ENCODE measurements at regions not wholly inside any gene's neighbourhood (a gene's known extent, or its start where the extent isn't known, plus 50 kb on each side); places are given as distances from the start of the nearest gene placed in this dataset.

DNA sequence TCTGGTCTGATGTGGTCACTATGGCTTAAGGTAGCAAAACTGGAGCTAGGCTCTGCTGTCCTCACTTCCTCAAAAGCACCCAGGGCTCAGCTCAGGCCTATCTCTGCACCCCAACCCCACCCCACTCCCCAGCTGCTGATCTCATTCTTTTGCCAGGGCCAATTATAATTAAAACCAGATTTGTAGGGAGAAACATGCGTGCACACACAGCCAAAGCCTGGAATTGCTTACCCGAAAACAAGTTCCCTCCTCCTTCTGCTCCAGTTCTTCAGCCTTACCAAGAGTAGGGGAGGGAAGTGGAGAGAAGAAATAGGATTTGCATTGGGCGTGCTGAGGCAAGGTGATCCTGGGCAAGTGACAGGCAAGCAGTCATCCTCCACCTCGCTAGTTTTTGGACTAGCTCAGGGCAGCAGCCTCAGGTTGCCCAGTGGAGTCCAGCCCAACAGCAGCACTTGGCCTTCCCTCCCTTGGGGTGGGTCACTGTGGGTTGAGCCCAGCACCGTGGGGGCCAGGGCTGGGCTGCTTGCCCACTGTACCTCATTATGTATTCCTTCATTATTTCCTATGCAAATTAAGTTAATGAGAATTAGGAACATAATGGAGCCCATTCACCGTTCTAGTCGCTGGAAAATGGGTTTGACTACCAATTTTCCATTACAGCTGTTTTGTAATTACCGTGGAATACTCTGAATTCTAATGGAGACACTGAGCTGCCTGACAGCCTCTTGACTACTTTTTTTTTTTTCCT lies 199.1 kb upstream of the CELF4 start:
- no peak overlapping the region for H3K27ac ChIP-seq
- no peak for DNase-seq (ENCODE audit: low read depth in 1 of 2, low spot score in 2 of 2)
- no peaks in the 10 kb centered on the region for H3K4me1 ChIP-seq (replicated peaks)
- no peaks in the 10 kb centered on the region; the same call in none of the 2 replicates for H3K9me3 ChIP-seq (replicated peaks)
- H3K27me3 ChIP-seq (replicated peaks) = no peaks in the 10 kb centered on the region
- H3K4me3 ChIP-seq = no peak overlapping the region
- H3K36me3 ChIP-seq = no peaks in the 10 kb centered on the region

DNA sequence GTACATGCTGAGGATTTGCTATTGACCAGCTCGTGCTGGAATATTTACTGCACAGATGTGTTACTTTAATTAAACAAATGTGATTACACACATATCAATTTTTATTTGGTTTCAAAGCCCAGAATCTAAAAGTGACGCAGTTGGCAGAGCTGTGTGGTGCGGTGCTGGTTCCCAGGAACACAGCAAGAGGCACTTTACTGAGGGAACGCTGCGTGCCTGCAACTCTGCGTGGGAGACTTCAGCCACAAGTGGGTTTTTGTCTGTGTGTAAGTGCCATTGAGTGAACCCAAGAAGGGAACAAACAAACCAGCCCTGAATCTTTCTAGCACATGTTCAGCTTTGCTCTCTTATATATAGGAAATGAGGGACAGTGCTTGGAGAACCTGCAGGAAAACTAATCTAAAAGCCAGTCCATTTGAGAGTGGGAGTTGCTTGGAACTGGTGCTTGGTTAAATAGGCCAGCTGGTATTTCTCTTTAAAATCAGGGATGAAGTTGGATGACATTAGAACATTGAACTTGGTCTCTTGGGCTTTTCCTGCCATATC lies 196.6 kb upstream of the CELF4 start:
- H3K4me3 ChIP-seq = no peak overlapping the region
- H3K4me1 ChIP-seq (replicated peaks) = no peaks in the 10 kb centered on the region
- H3K27ac ChIP-seq = no peak overlapping the region
- no peaks in the 10 kb centered on the region; the same call in none of the 2 replicates for H3K9me3 ChIP-seq (replicated peaks)
- no peak for DNase-seq (ENCODE audit: low read depth in 1 of 2, low spot score in 2 of 2)
- no peaks in the 10 kb centered on the region for H3K27me3 ChIP-seq (replicated peaks)
- H3K36me3 ChIP-seq = no peaks in the 10 kb centered on the region

DNA sequence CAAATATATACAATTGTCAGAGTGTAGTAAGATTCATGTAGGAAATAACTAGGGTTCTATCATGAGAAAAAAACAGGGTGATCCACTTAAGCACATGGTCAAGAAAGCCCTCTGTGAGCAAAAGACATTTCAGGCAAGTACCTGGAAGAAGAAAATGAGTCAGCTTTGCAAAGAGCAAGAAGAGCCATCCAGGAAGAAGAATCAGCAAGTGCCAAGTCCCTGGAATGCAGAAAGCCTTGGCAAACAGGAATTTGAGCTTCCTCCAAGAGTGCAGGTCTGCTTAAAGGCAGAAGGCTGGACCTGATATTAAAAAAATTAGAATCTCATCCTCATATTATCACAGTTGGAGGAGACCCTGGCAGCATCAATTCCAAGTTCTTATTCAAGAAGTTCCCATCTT lies 188.5 kb upstream of the CELF4 start:
- Histone ChIP-seq H3K27me3 (replicated peaks) (no peaks in the 10 kb centered on the region), H3K4me3 (no peak overlapping the region), H3K4me1 (replicated peaks) (no peaks in the 10 kb centered on the region), H3K9me3 (replicated peaks) (no peaks in the 10 kb centered on the region), H3K36me3 (no peaks in the 10 kb centered on the region), H3K27ac (no peak overlapping the region)
- no peak for DNase-seq (ENCODE audit: low read depth in 1 of 2, low spot score in 2 of 2)

DNA sequence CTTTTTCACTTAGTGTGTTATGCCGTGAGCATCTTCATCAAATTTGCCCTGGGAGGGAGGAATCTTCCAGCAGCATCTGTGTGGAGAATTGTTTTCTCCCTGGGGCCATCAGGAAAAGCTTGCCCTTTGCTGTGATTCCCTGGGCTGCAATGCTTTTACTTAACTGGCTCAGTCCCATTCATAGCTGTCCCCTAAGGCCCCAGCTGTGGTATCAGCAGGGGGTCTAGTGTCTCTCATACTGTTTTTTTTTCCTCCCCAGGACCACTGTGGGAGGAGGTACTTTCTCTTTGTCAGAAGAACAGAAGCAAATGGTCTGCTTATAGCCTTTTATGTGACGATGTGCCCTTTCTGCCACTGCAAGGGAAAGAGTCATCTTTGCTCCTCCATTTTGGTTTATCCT lies 176.8 kb upstream of the CELF4 start:
- no peaks in the 10 kb centered on the region for H3K27me3 ChIP-seq (replicated peaks)
- no peak for DNase-seq (ENCODE audit: low read depth in 1 of 2, low spot score in 2 of 2)
- no peaks in the 10 kb centered on the region for H3K9me3 ChIP-seq (replicated peaks)
- H3K4me1 ChIP-seq (replicated peaks) = no peaks in the 10 kb centered on the region
- H3K36me3 ChIP-seq = no peaks in the 10 kb centered on the region
- no peak overlapping the region for H3K27ac ChIP-seq
- no peak overlapping the region for H3K4me3 ChIP-seq

DNA sequence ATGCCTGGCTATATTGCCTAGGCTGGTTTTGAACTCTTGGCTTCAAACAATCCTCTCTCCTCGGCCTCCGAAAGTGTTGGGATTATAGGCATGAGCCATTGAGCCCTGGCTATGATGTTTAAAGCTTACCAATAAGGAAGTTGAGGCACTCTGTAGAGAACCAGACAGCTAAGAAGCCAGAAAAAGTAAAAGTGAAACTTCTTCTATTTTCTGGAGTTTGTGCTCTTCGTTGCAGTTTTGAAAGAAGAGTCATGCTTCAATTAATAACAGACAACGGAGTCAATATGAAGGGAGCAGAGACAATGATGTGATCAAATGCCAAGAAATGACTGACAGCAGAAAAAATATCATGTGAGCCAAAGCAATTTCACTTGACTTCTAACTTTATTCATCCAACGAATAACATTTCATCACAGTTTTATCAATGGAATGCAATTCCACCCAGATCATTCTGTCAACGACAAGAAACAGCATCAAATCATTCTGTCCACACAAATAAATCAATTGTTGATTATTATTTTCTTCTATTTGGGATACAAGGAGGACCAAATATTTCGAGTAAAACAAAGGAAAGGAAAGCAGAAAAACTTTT lies 175.5 kb upstream of the CELF4 start:
- no peaks in the 10 kb centered on the region for H3K4me1 ChIP-seq (replicated peaks)
- no peaks in the 10 kb centered on the region for H3K9me3 ChIP-seq (replicated peaks)
- DNase-seq (ENCODE audit: low read depth in 1 of 2, low spot score in 2 of 2) = no peak

DNA sequence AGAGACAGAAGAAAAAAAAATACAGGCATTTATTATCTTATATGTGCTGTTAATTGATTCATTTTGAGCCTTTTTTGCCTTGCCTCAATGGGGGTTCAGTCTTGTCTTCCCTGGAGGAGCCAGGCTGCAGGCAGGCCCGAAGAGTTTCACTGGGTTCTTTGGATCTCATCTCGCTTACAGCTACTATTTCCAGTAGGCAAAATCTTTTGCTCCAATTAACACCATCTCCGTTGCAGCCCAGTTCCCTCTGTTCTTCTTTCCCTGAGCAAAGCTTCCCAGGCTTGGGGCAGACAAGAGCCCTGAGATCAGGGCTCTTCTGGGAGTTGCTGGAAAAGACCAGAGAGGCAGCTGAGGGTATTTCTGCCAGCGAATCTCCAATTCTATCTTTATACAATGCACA lies 168.8 kb upstream of the CELF4 start:
- H3K36me3 ChIP-seq = no peaks in the 10 kb centered on the region
- no peak overlapping the region for H3K27ac ChIP-seq
- H3K27me3 ChIP-seq (replicated peaks) = no peaks in the 10 kb centered on the region
- no peaks in the 10 kb centered on the region for H3K9me3 ChIP-seq (replicated peaks)
- no peaks in the 10 kb centered on the region for H3K4me1 ChIP-seq (replicated peaks)
- no peak for DNase-seq (ENCODE audit: low read depth in 1 of 2, low spot score in 2 of 2)
- no peak overlapping the region for H3K4me3 ChIP-seq

More for the DNA sequence above, 175.5 kb upstream of the CELF4 start:
- H3K27ac ChIP-seq = no peak overlapping the region
- no peaks in the 10 kb centered on the region for H3K36me3 ChIP-seq
- H3K4me3 ChIP-seq = no peak overlapping the region
- H3K27me3 ChIP-seq (replicated peaks) = no peaks in the 10 kb centered on the region

DNA sequence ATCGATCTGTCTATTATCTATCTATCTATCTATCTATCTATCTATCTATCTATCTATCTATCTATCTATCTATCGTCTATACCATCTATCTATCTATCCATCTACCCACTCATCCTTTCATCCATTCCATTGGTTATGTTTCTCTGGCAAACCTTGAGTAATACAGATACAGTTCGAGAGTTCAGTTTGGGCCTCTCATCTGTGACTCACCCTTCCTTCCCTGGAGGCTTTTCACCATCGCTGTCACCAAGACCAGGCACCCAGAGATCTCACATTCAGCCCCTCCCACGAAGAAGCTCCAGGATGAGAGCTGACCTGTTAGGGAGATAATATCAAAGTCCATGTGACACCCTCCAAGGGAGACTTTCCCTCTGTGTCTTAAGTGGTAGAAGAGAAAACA lies 164.1 kb upstream of the CELF4 start:
- H3K36me3 ChIP-seq = no peaks in the 10 kb centered on the region
- no peak overlapping the region for H3K27ac ChIP-seq
- H3K4me3 ChIP-seq = no peak overlapping the region
- H3K9me3 ChIP-seq (replicated peaks) = no peaks in the 10 kb centered on the region
- H3K27me3 ChIP-seq (replicated peaks) = no peaks in the 10 kb centered on the region
- DNase-seq (ENCODE audit: low read depth in 1 of 2, low spot score in 2 of 2) = no peak
- H3K4me1 ChIP-seq (replicated peaks) = no peaks in the 10 kb centered on the region

DNA sequence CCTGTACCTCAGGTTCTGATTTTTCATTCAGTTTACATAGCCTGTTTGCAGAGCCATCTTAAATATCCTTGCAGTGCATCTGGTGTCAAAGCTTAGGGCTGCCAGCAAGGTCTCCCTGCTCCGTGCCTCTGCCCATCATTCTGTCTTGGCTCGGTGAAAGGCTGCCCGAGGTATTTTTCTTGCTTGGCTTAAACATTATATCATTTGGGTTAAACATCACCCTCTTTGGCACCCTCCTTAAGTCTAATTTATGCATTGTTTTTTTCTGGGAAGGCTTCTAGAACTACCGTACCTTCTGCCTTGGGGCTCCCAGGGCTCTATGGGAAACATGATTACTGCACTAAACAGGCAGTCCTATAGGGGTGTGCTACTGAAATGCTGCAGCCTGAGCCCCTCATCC lies 158.6 kb upstream of the CELF4 start:
- no peak for DNase-seq (ENCODE audit: low read depth in 1 of 2, low spot score in 2 of 2)
- Histone ChIP-seq H3K4me3 (no peak overlapping the region), H3K27me3 (replicated peaks) (no peaks in the 10 kb centered on the region), H3K4me1 (replicated peaks) (no peaks in the 10 kb centered on the region), H3K9me3 (replicated peaks) (no peaks in the 10 kb centered on the region), H3K36me3 (no peaks in the 10 kb centered on the region), H3K27ac (no peak overlapping the region)

DNA sequence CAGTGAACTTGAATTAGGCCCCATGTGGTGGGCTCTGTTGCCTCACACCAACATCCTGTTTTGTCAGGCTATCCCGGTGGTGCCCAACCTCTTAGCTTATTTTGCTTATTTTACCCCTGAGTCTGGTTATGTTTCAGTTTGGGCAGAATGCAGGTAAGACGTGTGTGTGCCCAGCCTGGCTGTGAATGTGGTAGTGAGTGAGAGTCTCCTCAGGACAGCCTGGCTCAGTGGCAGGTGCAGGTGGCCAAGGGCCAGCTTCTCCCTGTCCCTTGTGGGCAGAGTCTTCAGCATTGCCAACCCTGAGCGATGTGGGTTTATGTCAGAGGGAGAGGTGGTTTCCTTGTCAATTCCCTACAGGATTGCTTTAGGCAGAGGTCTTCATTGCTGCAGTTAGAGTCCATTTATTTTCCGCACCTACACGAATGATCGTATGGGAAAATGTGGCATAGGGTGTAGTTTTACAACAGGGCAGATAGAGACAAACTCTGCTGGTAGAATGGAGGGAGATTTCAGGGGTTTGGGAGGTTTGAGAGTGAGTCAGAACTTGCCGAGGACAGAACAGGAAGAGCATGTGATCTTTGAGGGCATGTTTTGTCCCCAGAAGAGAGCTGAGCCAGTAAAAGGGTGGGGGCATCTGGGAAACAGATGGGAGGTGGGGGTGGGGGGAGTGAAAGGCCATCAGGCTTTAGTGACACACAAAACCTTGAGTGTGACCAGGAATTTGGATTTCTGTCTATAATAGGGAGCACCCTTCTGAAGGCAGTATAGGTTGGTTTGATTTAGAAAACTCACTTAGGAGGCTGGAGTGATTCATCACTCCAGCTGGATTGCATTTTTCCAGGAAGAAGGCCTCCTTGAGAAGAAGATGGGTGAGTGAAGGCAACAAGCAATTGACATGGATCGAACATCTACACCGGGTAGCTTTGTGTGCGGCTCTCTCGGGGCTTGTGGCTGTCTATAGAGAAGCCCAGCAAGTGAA lies 156.2 kb upstream of the CELF4 start:
- H3K27ac ChIP-seq = no peak overlapping the region
- no peaks in the 10 kb centered on the region for H3K27me3 ChIP-seq (replicated peaks)
- H3K4me3 ChIP-seq = no peak overlapping the region
- no peaks in the 10 kb centered on the region for H3K9me3 ChIP-seq (replicated peaks)
- H3K36me3 ChIP-seq = no peaks in the 10 kb centered on the region
- DNase-seq (ENCODE audit: low read depth in 1 of 2, low spot score in 2 of 2) = no peak
- H3K4me1 ChIP-seq (replicated peaks) = no peaks in the 10 kb centered on the region

DNA sequence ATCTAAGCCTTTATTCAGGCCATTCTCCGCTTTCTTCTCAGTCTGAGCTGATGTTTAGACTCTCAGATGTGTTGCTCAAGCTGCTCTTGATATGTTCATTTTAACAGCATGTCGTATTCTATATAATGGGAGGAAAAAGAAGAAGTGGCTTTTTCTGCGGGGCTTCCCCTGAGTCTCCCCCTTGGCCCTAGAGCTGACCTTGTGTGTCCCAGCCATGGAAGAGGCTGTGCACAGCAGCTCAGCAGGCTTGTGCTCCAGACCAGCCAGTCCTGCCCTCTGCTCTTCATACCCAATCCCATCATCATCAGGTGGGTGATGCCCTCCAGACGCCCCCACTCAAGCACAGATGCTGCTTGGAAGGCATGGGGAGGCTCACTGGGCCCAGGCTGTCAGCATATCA lies 155.1 kb upstream of the CELF4 start:
- no peaks in the 10 kb centered on the region for H3K27me3 ChIP-seq (replicated peaks)
- no peaks in the 10 kb centered on the region for H3K9me3 ChIP-seq (replicated peaks)
- no peaks in the 10 kb centered on the region for H3K36me3 ChIP-seq
- no peak overlapping the region for H3K27ac ChIP-seq
- no peaks in the 10 kb centered on the region for H3K4me1 ChIP-seq (replicated peaks)
- H3K4me3 ChIP-seq = no peak overlapping the region
- DNase-seq (ENCODE audit: low read depth in 1 of 2, low spot score in 2 of 2) = no peak

DNA sequence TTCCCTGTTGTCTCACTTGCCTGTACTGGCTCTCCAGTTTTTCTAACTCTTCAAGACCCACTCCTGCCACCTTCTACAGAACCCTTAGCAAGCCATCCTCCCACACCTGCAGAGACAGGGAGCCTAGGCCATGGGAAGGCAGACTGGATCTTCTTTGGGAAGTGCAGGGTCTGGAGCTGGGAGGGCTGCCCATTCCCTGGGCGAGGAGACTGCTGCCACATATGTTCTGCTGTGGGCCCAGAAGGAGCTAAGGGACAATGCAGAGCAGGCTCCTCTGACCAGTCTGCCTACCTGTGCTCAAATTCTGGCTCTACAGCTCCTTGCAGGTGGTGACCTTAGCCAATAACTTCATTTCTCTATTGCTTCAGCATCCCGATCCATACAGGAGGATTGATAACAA lies 152.1 kb upstream of the CELF4 start:
- H3K27me3 ChIP-seq (replicated peaks) = no peaks in the 10 kb centered on the region
- no peaks in the 10 kb centered on the region for H3K4me1 ChIP-seq (replicated peaks)
- no peak overlapping the region for H3K27ac ChIP-seq
- H3K36me3 ChIP-seq = no peaks in the 10 kb centered on the region
- H3K4me3 ChIP-seq = no peak overlapping the region
- no peaks in the 10 kb centered on the region for H3K9me3 ChIP-seq (replicated peaks)
- DNase-seq (ENCODE audit: low read depth in 1 of 2, low spot score in 2 of 2) = no peak

DNA sequence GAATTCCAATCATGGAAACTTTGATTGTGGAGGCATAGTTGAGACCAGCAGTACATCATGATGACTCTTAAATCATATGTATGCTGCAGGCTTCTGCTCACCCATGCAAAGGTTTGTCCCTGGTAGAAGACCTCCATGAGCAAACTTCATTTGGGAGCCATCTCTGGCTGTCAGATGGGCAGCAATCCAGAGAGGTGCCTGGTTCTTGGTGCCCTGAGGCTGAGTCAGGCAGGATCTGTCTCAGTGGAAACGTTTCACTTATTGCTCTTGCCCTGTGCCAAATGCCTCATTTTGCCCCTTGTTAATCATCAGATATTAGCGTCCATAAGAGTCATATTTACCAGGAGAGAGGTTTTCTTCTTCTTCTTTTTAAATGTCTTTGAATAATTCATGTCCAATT lies 151.5 kb upstream of the CELF4 start:
- DNase-seq (ENCODE audit: low read depth in 1 of 2, low spot score in 2 of 2) = no peak
- Histone ChIP-seq H3K36me3 (no peaks in the 10 kb centered on the region), H3K4me1 (replicated peaks) (no peaks in the 10 kb centered on the region), H3K9me3 (replicated peaks) (no peaks in the 10 kb centered on the region), H3K27ac (no peak overlapping the region), H3K27me3 (replicated peaks) (no peaks in the 10 kb centered on the region), H3K4me3 (no peak overlapping the region)

DNA sequence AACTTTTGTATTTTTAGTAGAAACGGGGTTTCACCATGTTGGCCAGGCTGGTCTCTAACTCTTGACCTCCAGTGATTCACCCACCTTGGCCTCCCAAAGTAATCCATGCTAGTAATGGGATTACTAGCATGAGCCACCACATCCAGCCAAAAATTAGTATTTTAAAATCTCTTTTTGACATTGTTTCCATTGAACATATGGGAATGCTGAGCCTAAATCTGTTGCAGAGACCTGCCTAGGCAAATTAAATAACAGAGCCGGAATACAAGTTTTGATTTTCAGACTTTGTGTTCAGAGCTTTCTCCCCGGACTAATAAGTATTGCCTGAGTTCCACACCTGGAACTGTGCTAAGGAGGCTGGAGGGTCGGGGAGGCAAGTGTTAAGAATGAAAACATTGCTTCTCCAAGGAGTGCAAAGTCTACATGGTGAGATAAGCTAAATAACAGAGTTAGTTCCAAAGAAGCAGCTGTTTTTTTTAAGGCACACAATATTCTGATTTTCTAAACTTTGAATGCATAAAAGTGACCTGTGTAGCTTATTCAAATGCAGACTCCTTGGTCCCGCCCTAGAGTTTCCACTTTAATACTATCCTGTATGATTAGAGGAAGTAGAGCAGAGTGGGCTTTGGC lies 150.6 kb upstream of the CELF4 start:
- Histone ChIP-seq H3K27me3 (replicated peaks) (no peaks in the 10 kb centered on the region), H3K27ac (no peak overlapping the region), H3K9me3 (replicated peaks) (no peaks in the 10 kb centered on the region), H3K4me1 (replicated peaks) (no peaks in the 10 kb centered on the region), H3K36me3 (no peaks in the 10 kb centered on the region), H3K4me3 (no peak overlapping the region)
- DNase-seq (ENCODE audit: low read depth in 1 of 2, low spot score in 2 of 2) = no peak
